ENCODE measurements at regions not wholly inside any gene's neighbourhood (a gene's known extent, or its start where the extent isn't known, plus 50 kb on each side); places are given as distances from the start of the nearest gene placed in this dataset.
"Not testable (repeated sequence)": the region's sequence is repeated elsewhere in the genome, so short reads cannot be mapped to it uniquely, and the experiment has no call there.

DNA sequence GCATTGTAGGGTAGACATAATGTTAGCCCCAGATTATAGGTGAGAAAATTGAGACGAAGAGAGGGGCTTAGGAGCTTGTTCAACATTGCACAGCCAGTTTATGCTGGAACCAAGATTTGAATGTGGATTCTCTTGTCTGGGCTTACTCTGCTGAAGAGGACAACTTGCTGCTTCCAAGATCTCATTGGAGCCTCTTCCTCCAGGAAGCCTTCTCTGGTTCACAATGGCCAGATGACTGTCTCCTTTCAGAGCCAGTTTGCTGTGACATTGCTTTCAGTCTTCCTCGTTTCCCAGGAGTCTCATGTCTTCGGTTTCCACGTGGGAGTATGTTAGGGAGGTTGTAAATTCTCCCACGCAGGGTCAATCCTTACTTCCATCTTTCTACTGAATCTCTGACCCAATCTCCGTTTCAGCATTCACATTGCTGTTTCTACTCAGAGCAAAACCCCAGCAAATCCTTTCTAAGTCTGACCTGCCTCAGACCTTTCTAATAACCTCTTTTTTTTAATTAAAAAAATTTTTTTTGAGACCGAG is 62.2 kb upstream of the LHX5 start:
- Mint-ChIP-seq H3K4me3 (ENCODE audit: low read depth) (no peak overlapping the region), H3K9me3 (ENCODE audit: low read depth) (peaks cover 6% of the 10 kb centered on the region), H3K4me1 (ENCODE audit: low read depth) (peaks cover 1% of the 10 kb centered on the region), H3K27ac (no peak overlapping the region), H3K27me3 (peaks cover 77% of the 10 kb centered on the region), H3K36me3 (ENCODE audit: insufficient read depth) (no peaks in the 10 kb centered on the region)
- DNase-seq (ENCODE audit: low spot score, unreplicated experiment): no peak
- TF ChIP-seq, protein P1, sequence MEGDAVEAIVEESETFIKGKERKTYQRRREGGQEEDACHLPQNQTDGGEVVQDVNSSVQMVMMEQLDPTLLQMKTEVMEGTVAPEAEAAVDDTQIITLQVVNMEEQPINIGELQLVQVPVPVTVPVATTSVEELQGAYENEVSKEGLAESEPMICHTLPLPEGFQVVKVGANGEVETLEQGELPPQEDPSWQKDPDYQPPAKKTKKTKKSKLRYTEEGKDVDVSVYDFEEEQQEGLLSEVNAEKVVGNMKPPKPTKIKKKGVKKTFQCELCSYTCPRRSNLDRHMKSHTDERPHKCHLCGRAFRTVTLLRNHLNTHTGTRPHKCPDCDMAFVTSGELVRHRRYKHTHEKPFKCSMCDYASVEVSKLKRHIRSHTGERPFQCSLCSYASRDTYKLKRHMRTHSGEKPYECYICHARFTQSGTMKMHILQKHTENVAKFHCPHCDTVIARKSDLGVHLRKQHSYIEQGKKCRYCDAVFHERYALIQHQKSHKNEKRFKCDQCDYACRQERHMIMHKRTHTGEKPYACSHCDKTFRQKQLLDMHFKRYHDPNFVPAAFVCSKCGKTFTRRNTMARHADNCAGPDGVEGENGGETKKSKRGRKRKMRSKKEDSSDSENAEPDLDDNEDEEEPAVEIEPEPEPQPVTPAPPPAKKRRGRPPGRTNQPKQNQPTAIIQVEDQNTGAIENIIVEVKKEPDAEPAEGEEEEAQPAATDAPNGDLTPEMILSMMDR (IDR thresholded peaks at IDR 0.05; ENCODE audit: unreplicated experiment): no peak

DNA sequence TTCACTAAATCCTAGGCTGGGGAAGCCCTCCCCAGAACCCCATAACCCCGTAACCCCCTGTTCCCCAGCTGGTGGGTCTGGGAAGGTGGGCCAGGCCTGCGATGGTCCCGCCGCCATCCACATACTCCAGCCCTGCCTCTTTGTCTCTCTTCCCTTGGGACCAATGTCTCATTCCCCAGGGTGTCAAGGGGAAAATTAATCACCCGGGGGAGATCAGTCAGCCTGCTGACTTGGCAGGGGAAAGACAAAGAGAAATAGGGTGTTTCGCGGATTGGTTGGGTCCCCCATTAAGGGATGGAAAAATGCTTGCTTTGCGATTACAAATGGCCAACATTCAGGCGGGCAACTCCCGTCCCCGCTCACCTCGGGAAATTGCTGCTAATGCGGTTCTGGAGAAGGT is 60.6 kb upstream of the LHX5 start:
- TF ChIP-seq, protein P1 (IDR thresholded peaks at IDR 0.05; ENCODE audit: unreplicated experiment): no peak
- H3K27me3 Mint-ChIP-seq: peaks cover 77% of the 10 kb centered on the region
- DNase-seq (ENCODE audit: low spot score, unreplicated experiment): no peak
- no peaks in the 10 kb centered on the region for H3K36me3 Mint-ChIP-seq (ENCODE audit: insufficient read depth)
- no peak overlapping the region for H3K4me3 Mint-ChIP-seq (ENCODE audit: low read depth)
- no peak overlapping the region for H3K27ac Mint-ChIP-seq
- no peaks in the 10 kb centered on the region for H3K9me3 Mint-ChIP-seq (ENCODE audit: low read depth)
- H3K4me1 Mint-ChIP-seq (ENCODE audit: low read depth): peaks cover 1% of the 10 kb centered on the region

DNA sequence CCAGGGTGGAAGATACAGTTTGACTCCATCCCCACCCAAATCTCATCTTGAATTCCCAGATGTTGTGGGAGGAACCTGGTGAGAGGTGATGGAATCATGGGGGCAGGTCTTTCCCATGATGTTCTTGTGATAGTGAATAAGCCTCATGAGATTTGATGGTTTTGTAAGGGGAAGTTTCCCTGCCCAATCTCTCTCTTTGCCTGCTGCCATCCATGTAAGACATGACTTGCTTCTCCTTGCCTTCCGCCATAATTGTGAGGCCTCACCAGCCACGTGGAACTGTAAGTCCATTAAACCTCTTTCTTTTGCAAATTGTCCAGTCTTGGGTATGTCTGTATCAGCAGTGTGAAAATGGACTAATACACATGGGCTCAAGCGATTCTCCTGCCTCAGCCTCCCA is 59.4 kb upstream of the LHX5 start:
- not testable (repeated sequence) for H3K4me3 Mint-ChIP-seq (ENCODE audit: low read depth); H3K4me1 Mint-ChIP-seq (ENCODE audit: low read depth); H3K36me3 Mint-ChIP-seq (ENCODE audit: insufficient read depth); H3K9me3 Mint-ChIP-seq (ENCODE audit: low read depth); DNase-seq (ENCODE audit: low spot score, unreplicated experiment); H3K27ac Mint-ChIP-seq
- peaks cover 81% of the 10 kb centered on the region for H3K27me3 Mint-ChIP-seq

DNA sequence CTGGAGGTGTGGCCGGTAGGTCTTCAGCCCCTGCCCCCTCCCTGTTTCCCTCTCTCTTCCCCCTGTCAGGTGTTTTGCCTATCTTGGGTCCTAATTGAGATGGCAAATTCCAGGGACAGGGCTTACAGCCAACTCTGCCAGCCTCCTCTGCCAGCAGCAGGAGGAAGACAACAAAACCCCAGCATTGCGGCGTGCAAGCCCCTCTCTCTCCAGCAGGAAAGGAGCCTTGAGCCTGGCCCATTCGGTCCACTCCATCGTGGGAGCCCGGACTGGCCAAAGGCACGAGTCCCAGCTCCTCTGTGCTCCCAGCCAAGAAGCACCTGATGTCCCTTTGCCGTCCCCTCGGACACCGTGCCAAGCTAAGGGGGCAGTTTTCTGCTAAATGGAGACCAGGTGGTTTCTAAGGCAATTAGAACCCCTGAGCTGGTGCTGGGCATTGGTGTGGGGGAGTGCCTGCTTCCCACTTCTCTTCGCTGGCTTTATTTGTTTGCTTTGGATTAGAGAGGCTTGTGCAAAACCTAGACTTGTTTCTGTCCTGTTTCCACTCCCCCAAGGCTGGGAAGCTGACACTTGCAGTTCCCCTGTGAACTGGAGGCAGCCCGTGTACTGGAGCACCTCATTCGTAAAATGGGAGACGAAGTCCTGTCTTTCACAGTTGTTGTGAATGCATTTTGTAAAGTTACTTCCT is 57.1 kb upstream of the LHX5 start:
- DNase-seq (ENCODE audit: low spot score, unreplicated experiment): no peak
- Mint-ChIP-seq H3K9me3 (ENCODE audit: low read depth) (no peaks in the 10 kb centered on the region), H3K4me3 (ENCODE audit: low read depth) (no peak overlapping the region), H3K27me3 (peaks cover 73% of the 10 kb centered on the region), H3K4me1 (ENCODE audit: low read depth) (no peaks in the 10 kb centered on the region), H3K36me3 (ENCODE audit: insufficient read depth) (no peaks in the 10 kb centered on the region), H3K27ac (no peak overlapping the region)
- TF ChIP-seq, protein P1 (IDR thresholded peaks at IDR 0.05; ENCODE audit: unreplicated experiment): no peak

DNA sequence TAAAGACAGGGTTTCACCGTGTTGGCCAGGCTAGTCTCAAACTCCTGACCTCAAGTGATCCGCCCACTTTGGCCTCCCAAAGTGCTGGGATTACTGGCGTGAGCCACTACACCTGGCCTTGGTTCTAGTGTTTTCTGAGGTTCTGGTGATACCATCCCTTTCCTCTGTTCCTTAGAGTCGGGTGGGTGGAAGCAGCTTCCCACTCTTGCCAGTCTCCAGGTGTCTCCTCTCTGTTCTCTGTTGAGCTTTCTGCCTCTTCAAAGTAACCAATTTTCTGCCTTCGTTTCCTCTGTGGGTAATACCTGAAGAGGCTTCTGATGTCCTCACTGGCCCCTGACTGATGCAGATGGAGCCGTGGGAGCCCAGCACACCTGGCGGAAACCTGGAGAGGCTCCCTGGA is 53.4 kb upstream of the LHX5 start:
- DNase-seq (ENCODE audit: low spot score, unreplicated experiment): no peak
- Mint-ChIP-seq H3K27ac (no peak overlapping the region), H3K36me3 (ENCODE audit: insufficient read depth) (no peaks in the 10 kb centered on the region), H3K27me3 (peaks cover 76% of the 10 kb centered on the region), H3K4me1 (ENCODE audit: low read depth) (no peaks in the 10 kb centered on the region), H3K9me3 (ENCODE audit: low read depth) (no peaks in the 10 kb centered on the region), H3K4me3 (ENCODE audit: low read depth) (no peak overlapping the region)
- TF ChIP-seq, protein P1 (IDR thresholded peaks at IDR 0.05; ENCODE audit: unreplicated experiment): no peak

DNA sequence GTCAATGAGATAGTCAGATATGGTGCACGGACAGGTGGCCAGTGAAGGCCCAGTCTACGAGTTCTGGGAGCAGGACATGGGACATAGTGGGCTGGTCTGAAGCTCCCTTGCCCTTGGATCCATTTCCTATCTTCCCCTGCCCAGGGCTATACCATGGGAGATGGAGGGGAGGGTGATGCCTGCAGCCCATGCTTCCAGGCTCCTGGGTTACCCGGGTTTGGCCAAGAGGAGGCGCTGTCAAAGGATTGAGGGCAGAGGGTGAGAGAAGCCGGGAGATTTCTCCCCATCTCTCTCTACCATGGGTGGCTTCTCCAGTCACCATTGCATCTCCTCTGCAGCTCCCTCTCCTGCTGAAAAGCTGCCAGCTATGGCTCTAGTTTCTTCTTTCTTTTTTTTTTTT is 52.8 kb upstream of the LHX5 start:
- no peaks in the 10 kb centered on the region for H3K36me3 Mint-ChIP-seq (ENCODE audit: insufficient read depth)
- H3K27ac Mint-ChIP-seq: no peak overlapping the region
- peaks cover 74% of the 10 kb centered on the region for H3K27me3 Mint-ChIP-seq
- H3K9me3 Mint-ChIP-seq (ENCODE audit: low read depth): no peaks in the 10 kb centered on the region
- H3K4me1 Mint-ChIP-seq (ENCODE audit: low read depth): peaks cover 4% of the 10 kb centered on the region
- H3K4me3 Mint-ChIP-seq (ENCODE audit: low read depth): no peak overlapping the region
- no peak for DNase-seq (ENCODE audit: low spot score, unreplicated experiment)
- TF ChIP-seq, protein P1 (IDR thresholded peaks at IDR 0.05; ENCODE audit: unreplicated experiment): no peak
